ENCODE measurements at regions not wholly inside any gene's neighbourhood (a gene's known extent, or its start where the extent isn't known, plus 50 kb on each side); places are given as distances from the start of the nearest gene placed in this dataset.

DNA sequence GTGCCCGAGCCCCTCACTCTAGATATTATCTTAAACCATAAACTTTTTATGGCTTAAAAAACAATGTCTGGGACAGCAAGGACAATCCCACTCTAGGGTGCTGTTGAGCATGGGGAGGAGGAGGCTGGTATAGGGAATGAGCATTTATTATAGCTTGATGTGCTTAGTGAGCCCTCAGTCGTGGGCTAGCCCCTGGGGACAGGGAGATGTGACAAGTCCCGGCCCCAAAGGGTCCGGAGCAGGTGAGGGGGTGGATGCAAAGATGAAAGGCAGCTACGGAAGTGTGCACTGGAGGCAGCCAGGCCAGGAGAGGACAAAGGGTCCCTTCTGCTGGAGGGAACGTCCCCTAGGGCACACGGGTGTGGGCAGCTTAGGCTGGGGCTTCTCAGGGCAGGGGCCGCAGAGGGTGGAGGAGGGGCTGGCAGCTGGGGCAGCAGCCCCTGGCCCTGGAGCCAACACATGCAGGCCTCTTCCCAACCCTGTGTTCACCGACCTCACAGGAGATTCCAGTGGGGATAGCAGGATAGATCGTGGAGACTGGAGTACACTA is 106.3 kb upstream of the GPC1 start:
- Mint-ChIP-seq H3K9me3 (peaks cover 8% of the 10 kb centered on the region; the same call in 1 of the 2 replicates), H3K36me3 (ENCODE audit: low read depth) (peaks cover 7% of the 10 kb centered on the region; the same call in 1 of the 2 replicates), H3K27ac (no peak overlapping the region), H3K4me3 (no peak overlapping the region), H3K27me3 (ENCODE audit: insufficient read depth) (peaks cover 15% of the 10 kb centered on the region), H3K4me1 (ENCODE audit: low read depth) (peaks cover 15% of the 10 kb centered on the region)
- TF ChIP-seq, protein P1, sequence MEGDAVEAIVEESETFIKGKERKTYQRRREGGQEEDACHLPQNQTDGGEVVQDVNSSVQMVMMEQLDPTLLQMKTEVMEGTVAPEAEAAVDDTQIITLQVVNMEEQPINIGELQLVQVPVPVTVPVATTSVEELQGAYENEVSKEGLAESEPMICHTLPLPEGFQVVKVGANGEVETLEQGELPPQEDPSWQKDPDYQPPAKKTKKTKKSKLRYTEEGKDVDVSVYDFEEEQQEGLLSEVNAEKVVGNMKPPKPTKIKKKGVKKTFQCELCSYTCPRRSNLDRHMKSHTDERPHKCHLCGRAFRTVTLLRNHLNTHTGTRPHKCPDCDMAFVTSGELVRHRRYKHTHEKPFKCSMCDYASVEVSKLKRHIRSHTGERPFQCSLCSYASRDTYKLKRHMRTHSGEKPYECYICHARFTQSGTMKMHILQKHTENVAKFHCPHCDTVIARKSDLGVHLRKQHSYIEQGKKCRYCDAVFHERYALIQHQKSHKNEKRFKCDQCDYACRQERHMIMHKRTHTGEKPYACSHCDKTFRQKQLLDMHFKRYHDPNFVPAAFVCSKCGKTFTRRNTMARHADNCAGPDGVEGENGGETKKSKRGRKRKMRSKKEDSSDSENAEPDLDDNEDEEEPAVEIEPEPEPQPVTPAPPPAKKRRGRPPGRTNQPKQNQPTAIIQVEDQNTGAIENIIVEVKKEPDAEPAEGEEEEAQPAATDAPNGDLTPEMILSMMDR (IDR thresholded peaks at IDR 0.05): no peak
- no peak for DNase-seq

DNA sequence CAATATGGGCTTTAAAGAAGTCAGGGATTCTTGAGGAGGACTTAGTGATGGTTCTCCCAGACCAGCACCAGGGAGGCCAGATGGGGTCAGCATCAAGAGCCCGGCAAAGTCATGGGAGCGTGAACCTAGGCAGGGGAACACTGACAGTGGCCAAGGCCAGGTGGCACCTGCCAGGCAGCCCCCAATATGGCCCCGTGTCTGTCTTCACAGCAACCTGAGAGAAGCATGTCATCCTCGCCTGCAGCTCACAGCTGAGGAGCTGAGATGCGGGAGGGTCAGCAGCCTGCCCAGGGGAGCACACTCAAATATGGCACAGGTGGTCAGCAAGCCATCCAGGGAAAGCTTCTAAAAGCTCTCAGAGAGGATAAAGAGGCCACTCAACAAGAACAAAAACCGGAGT is 105.7 kb upstream of the GPC1 start:
- Mint-ChIP-seq H3K4me3 (no peak overlapping the region), H3K4me1 (ENCODE audit: low read depth) (peaks cover 15% of the 10 kb centered on the region), H3K27ac (no peak overlapping the region), H3K9me3 (peaks cover 8% of the 10 kb centered on the region; the same call in 1 of the 2 replicates), H3K36me3 (ENCODE audit: low read depth) (peaks cover 7% of the 10 kb centered on the region; the same call in 1 of the 2 replicates), H3K27me3 (ENCODE audit: insufficient read depth) (peaks cover 13% of the 10 kb centered on the region)
- DNase-seq: no peak
- TF ChIP-seq, protein P1 (IDR thresholded peaks at IDR 0.05): no peak

DNA sequence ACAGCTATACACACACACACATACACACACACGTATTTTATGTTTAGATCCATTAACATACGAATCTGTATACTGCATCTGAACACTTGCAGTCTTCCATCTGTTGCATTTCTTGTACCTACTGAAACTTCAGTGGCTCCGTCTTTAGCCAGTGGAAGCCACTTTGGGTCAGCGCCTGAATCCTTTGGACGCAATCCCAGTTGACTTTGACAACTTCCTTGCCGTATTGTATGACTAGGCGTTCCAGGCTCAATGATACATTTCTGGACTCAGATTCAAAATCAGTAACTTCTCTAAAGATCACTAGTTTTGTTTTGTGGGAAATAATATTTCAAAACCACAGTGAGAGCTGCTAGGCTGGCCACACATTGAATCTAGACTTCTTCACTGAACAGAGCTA is 101.5 kb upstream of the GPC1 start:
- Mint-ChIP-seq H3K4me1 (ENCODE audit: low read depth) (no peaks in the 10 kb centered on the region), H3K36me3 (ENCODE audit: low read depth) (peaks cover 12% of the 10 kb centered on the region; the same call in 1 of the 2 replicates), H3K9me3 (peaks cover 8% of the 10 kb centered on the region; the same call in 1 of the 2 replicates), H3K27me3 (ENCODE audit: insufficient read depth) (peaks cover 34% of the 10 kb centered on the region), H3K27ac (no peak overlapping the region), H3K4me3 (no peak overlapping the region)
- DNase-seq: no peak
- TF ChIP-seq, protein P1 (IDR thresholded peaks at IDR 0.05): no peak

DNA sequence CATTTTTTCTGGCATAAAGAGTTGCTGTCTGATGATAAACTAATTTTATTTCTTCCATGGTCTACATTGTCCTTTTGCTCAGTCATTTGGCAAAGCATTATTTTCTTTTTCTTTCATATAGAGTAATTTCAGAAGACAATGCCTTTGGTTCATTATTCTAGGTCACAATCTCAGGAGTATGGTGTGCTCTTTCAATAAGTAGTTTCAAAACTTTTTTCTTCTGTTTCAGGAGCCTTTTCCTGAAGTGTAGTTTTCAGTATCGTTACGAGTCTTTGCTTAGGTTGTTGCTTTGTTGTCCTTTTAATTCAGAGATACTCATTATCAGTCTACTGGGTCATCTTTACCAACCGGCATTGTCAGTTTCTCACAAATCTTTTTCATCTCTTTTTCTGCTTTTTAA is 100.4 kb upstream of the GPC1 start:
- no peak overlapping the region for H3K27ac Mint-ChIP-seq

DNA sequence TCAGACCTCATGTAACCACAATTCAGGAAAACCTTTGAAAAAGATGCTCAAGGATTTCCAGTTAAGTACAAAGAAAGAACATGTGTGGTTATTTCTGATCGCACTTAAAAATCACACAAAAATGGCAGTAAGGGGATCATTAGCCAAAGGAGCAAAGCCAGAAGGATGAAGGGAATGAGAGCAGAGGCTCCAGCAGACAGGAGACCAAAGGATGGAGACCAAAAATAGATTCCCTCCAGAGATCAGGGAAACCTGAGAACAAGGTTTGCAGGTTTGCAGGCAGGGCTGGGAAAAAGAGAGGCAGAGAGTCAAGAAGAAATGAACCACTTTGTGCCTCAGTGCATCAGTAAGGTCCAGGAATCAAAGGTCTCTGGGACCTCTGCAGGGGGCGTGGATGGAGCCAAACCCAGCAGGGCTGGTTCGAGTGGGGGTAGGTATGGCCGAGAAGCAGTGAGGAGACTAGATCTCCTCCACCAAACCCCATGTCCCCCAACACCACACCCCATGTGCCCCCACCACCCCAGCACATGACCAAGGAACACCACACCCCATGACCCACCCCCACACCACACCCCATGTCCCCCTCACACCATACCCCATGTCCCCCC is 98.5 kb upstream of the GPC1 start:
- no peak overlapping the region for H3K4me3 Mint-ChIP-seq
- H3K27me3 Mint-ChIP-seq (ENCODE audit: insufficient read depth): peaks cover 27% of the 10 kb centered on the region
- H3K36me3 Mint-ChIP-seq (ENCODE audit: low read depth): peaks cover 11% of the 10 kb centered on the region; the same call in 1 of the 2 replicates

More for the DNA sequence above, 100.4 kb upstream of the GPC1 start:
- Mint-ChIP-seq H3K36me3 (ENCODE audit: low read depth) (peaks cover 12% of the 10 kb centered on the region; the same call in 1 of the 2 replicates), H3K9me3 (peaks cover 8% of the 10 kb centered on the region; the same call in 1 of the 2 replicates), H3K4me3 (no peak overlapping the region), H3K4me1 (ENCODE audit: low read depth) (no peaks in the 10 kb centered on the region), H3K27me3 (ENCODE audit: insufficient read depth) (peaks cover 31% of the 10 kb centered on the region)
- TF ChIP-seq, protein P1 (IDR thresholded peaks at IDR 0.05): no peak
- DNase-seq: no peak

More for the DNA sequence above, 98.5 kb upstream of the GPC1 start:
- no peak for DNase-seq
- Mint-ChIP-seq H3K9me3 (peaks cover 6% of the 10 kb centered on the region; the same call in 1 of the 2 replicates), H3K4me1 (ENCODE audit: low read depth) (no peaks in the 10 kb centered on the region), H3K27ac (no peak overlapping the region)
- TF ChIP-seq, protein P1 (IDR thresholded peaks at IDR 0.05): no peak
